HepG2 (cell line): ENCODE measurements at regions not wholly inside any gene's neighbourhood (a gene's known extent, or its start where the extent isn't known, plus 50 kb on each side); places are given as distances from the start of the nearest gene placed in this dataset.

Source experiments
- ASH2L ChIP-seq: fragments of 300-600, 200-600 bp; sonication (generic); IDR thresholded peaks from 2 replicates; pipeline ENCODE4 v1.7.0; 2017; ENCODE audit warnings: low read depth, mild to moderate bottlenecking, moderate library complexity, mixed read lengths, low read length; ENCODE audit not compliant: insufficient read length
- HNRNPH1 ChIP-seq: fragments of 200-400 bp; formaldehyde crosslinking; optimal IDR thresholded peaks from 2 replicates; pipeline ENCODE3; 2017; ENCODE audit warnings: mild to moderate bottlenecking, low read depth, low read length
- NCOA1 ChIP-seq: sonication (generic); formaldehyde crosslinking; IDR thresholded peaks from 2 replicates; pipeline ENCODE4 v1.9.0; 2021; ENCODE audit warnings: missing genetic modification reagents
- NFE2L2 ChIP-seq: fragments of 150-350 bp; IDR thresholded peaks from 2 replicates; pipeline ENCODE4 v1.6.1; 2014; ENCODE audit warnings: low read length
- TIGD3 ChIP-seq: sonication (generic); formaldehyde crosslinking; IDR thresholded peaks from 2 replicates; pipeline ENCODE4 v1.5.1; 2020; ENCODE audit warnings: mild to moderate bottlenecking, missing genetic modification reagents, borderline replicate concordance
- YY1 ChIP-seq: IDR thresholded peaks from 2 replicates; pipeline ENCODE4 v1.6.1; 2011; ENCODE audit warnings: low read length, low read depth, moderate library complexity, mild to moderate bottlenecking; ENCODE audit not compliant: insufficient read depth, insufficient replicate concordance
- ZNF407 ChIP-seq: sonication (generic); formaldehyde crosslinking; IDR thresholded peaks from one replicate; pipeline ENCODE4 v1.5.1; 2020; ENCODE audit warnings: mild to moderate bottlenecking, missing genetic modification reagents; ENCODE audit errors: not compliant biosample characterization
- ZNF687 ChIP-seq: sonication (generic); formaldehyde crosslinking; IDR thresholded peaks from 2 replicates; pipeline ENCODE4 v1.5.1; 2020; ENCODE audit warnings: mild to moderate bottlenecking, missing genetic modification reagents, moderate library complexity
- TF ChIP-seq, protein P1 (sequence below): sonication (generic); formaldehyde crosslinking; IDR thresholded peaks from 2 replicates; pipeline ENCODE4 v1.8.0; 2022; ENCODE audit warnings: missing genetic modification reagents, mild to moderate bottlenecking, borderline replicate concordance

DNA sequence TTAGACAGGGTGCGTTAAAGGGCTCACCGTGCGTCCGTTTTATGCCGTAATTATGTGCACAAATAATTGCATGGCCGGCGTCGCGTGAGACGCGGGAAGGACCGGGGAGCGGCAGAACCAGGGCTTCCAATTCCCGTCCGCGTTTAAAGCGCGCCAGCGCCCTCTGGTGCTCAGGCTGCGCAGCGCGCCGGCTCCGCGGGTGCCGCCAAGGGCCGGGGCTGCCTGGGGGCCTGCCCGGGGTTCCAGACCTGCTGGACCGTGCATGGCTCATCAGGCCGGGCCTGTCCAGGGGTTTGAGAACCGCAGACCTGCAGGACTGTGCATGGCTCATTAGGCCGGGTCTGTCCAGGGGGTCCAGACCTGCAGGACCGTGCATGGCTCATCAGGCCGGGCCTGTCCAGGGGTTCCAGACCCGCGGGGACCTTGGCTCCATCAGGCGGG, 369.0 kb downstream of the THBS2 start (continued):
- peak; percentile 65 for TF ChIP-seq ZNF687
- TF ChIP-seq, protein P1, sequence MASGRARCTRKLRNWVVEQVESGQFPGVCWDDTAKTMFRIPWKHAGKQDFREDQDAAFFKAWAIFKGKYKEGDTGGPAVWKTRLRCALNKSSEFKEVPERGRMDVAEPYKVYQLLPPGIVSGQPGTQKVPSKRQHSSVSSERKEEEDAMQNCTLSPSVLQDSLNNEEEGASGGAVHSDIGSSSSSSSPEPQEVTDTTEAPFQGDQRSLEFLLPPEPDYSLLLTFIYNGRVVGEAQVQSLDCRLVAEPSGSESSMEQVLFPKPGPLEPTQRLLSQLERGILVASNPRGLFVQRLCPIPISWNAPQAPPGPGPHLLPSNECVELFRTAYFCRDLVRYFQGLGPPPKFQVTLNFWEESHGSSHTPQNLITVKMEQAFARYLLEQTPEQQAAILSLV: peak; percentile 62; the same call in 1 of the 2 replicates
- TF ChIP-seq HNRNPH1: no peak
- no peak for TF ChIP-seq ASH2L
- TF ChIP-seq ZNF407 (CRISPR knock-in tag): peak; percentile 61
- peak; percentile 70 for TF ChIP-seq YY1
- TF ChIP-seq NCOA1 (CRISPR knock-in tag): no peak
- no peak for TF ChIP-seq TIGD3 (CRISPR knock-in tag)
- TF ChIP-seq NFE2L2: no peak
